ENCODE measurements at regions not wholly inside any gene's neighbourhood (a gene's known extent, or its start where the extent isn't known, plus 50 kb on each side); places are given as distances from the start of the nearest gene placed in this dataset.

- H4K20me1 ChIP-seq (ENCODE audit: insufficient read depth, low read length): no peaks in the 10 kb centered on the region
- no peaks in the 10 kb centered on the region for H3K27me3 ChIP-seq (ENCODE audit: control insufficient read depth, insufficient read depth, low read length)
- no peak overlapping the region for H3K14ac ChIP-seq (replicated peaks; ENCODE audit: low read depth, low read length)
- H4K5ac ChIP-seq (ENCODE audit: low read depth, low read length): no peak overlapping the region
- WGBS, 2 experiments (ENCODE audit: extremely low coverage in 2 of 2, insufficient read length in 1 of 2): 92% methylated on average over 2 of the region's 7 CpGs; no CpG with 5 or more reads in 1 of the 2 experiments
- H3K9ac ChIP-seq (ENCODE audit: low read depth, low read length): no peak overlapping the region
- H3K4me2 ChIP-seq (ENCODE audit: low read depth, low read length): no peak overlapping the region
- H2AK5ac ChIP-seq (ENCODE audit: low read depth, low read length): no peak overlapping the region
- H3K36me3 ChIP-seq (ENCODE audit: control insufficient read depth, insufficient read depth, low read length): no peaks in the 10 kb centered on the region
- in situ Hi-C loops (cut with MboI; ENCODE audit: low sequenced_read_pairs) (no loop called here), intact Hi-C loops (cut with micrococcal nuclease) (no loop called here), dilution Hi-C loops (cut with HindIII; ENCODE audit: low sequenced_read_pairs, unreplicated experiment) (no loop called here)
- no peak overlapping the region for H2BK20ac ChIP-seq (ENCODE audit: low read depth, low read length)
- TF ChIP-seq CTCF (conservative IDR thresholded peaks at IDR 0.05; ENCODE audit: low read depth, low read length): no peak
- TF ChIP-seq RFX5 (IDR thresholded peaks at IDR 0.05; ENCODE audit: low read depth, low read length): no peak
- no peak for TF ChIP-seq FOS (IDR thresholded peaks at IDR 0.05; ENCODE audit: low read depth, low read length)
- no peak for TF ChIP-seq CEBPB (IDR thresholded peaks at IDR 0.05; ENCODE audit: low read depth, low read length)
- no peak for TF ChIP-seq NFE2L2 (IDR thresholded peaks at IDR 0.05; ENCODE audit: low read depth, low read length)
- no peak for TF ChIP-seq BHLHE40 (IDR thresholded peaks at IDR 0.05; ENCODE audit: low read depth, low read length)
- TF ChIP-seq USF2 (IDR thresholded peaks at IDR 0.05; ENCODE audit: low read depth, low read length): no peak
- TF ChIP-seq POLR2A (IDR thresholded peaks at IDR 0.05; ENCODE audit: low read depth, low read length): no peak
- no peak for TF ChIP-seq RAD21 (IDR thresholded peaks at IDR 0.05; ENCODE audit: low read length)
- no peak for TF ChIP-seq CHD1 (IDR thresholded peaks at IDR 0.05; ENCODE audit: low read depth, low read length)
- no peak for TF ChIP-seq MAZ (IDR thresholded peaks at IDR 0.05; ENCODE audit: borderline replicate concordance, low read depth, low read length)
- no peak for TF ChIP-seq ELK1 (IDR thresholded peaks at IDR 0.05; ENCODE audit: borderline replicate concordance, low read depth, low read length)
- no peak for TF ChIP-seq MAFK (IDR thresholded peaks at IDR 0.05; ENCODE audit: low read depth, low read length)
- TF ChIP-seq SMC3 (IDR thresholded peaks at IDR 0.05; ENCODE audit: low read depth, low read length): no peak
- TF ChIP-seq RCOR1 (IDR thresholded peaks at IDR 0.05; ENCODE audit: insufficient replicate concordance, low read length): no peak
- TF ChIP-seq MXI1 (IDR thresholded peaks at IDR 0.05; ENCODE audit: borderline replicate concordance, low read depth, low read length): no peak
- no peak overlapping the region for H2AFZ ChIP-seq (replicated peaks; ENCODE audit: low read length, poor library complexity)
- no TSS peak for BruUV-seq (replicated peaks)
- no peaks in the 10 kb centered on the region for H3K79me1 ChIP-seq (ENCODE audit: low read depth in 1 of 2, low read length in 2 of 2)
- no peak overlapping the region for H3K4me3 ChIP-seq (ENCODE audit: insufficient read depth, low read depth, low read length)
- H2AK9ac ChIP-seq (replicated peaks; ENCODE audit: low read depth, low read length, poor library complexity): no peak overlapping the region
- no peak overlapping the region for H3K4ac ChIP-seq (ENCODE audit: low read depth, low read length)
- CTCF ChIA-PET: no interaction called here
- H3K18ac ChIP-seq (ENCODE audit: low read depth, low read length): no peak overlapping the region
- H4K91ac ChIP-seq (ENCODE audit: insufficient read depth, low read depth, low read length): no peak overlapping the region
- no peak overlapping the region for H3K27ac ChIP-seq (ENCODE audit: insufficient read depth, low read length)
- DNase-seq (no peak), ATAC-seq (ENCODE audit: low read depth) (no peak)
- H2BK5ac ChIP-seq (ENCODE audit: low read depth, low read length, poor library complexity, severe bottlenecking): no peak overlapping the region
- no peak overlapping the region for H3K23ac ChIP-seq (ENCODE audit: low read depth, low read length)
- no peaks in the 10 kb centered on the region for H3K4me1 ChIP-seq (ENCODE audit: control insufficient read depth, insufficient read depth, low read length)
- H4K8ac ChIP-seq (ENCODE audit: low read depth in 2 of 2, low read length in 2 of 2): no peak overlapping the region
- H3K9me1 ChIP-seq (ENCODE audit: insufficient read depth, low read length): no peaks in the 10 kb centered on the region
- H3K56ac ChIP-seq (ENCODE audit: extremely low read depth, insufficient read depth, low read length): no peak overlapping the region
- 0 out of 2 replicates have a peak, but pooled peaks cover 2% of the 10 kb centered on the region for H3K9me3 ChIP-seq (ENCODE audit: control insufficient read depth, insufficient read depth, low read length)
- H2BK15ac ChIP-seq (ENCODE audit: low read depth, low read length): no peak overlapping the region
- no peak overlapping the region for H2BK120ac ChIP-seq (ENCODE audit: low read depth, low read length)
- POLR2A ChIA-PET (ENCODE audit: unreplicated experiment): no interaction called here
Measured at GRCh38 chr13:34617473-34618083, 324.5 kb upstream of the NBEA start.

Measured in IMR-90 (cell line).